ENCODE measurements at regions not wholly inside any gene's neighbourhood (a gene's known extent, or its start where the extent isn't known, plus 50 kb on each side); places are given as distances from the start of the nearest gene placed in this dataset.

DNA sequence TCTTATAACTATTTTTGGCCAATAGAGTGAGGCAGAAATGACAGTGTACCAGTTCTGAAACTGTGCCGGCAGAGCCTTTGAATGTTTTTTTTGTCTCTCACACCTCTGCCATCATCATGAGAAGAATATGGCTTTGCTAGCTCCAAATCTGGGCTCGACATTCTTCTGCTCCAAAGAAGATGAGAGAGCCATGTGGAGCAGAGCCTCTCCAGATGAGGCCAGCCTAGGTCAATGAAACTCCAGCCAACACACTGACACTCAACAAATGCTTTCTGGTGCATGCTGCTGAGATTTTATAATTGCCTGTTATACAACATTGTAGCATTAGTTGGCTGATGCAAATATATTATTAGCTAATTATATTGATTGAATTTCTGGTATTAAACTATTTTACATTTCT is 154.7 kb downstream of the SLC38A4 start:
- H3K27ac Mint-ChIP-seq (ENCODE audit: unreplicated experiment) = no peak overlapping the region
- intact Hi-C loops (cut with micrococcal nuclease; ENCODE audit: unreplicated experiment) = no loop called here

GRCh38 chr12:46670636-46671035 is 155.2 kb downstream of the SLC38A4 start:
- H3K27me3 ChIP-seq (replicated peaks; ENCODE audit: control insufficient read depth, insufficient read depth, low read length) = no peaks in the 10 kb centered on the region
- H3K4me1 ChIP-seq = peaks cover 4% of the 10 kb centered on the region; the same call in 1 of the 2 replicates
- H3K9me3 Mint-ChIP-seq (ENCODE audit: unreplicated experiment) = no peaks in the 10 kb centered on the region
- intact Hi-C loops (cut with micrococcal nuclease; ENCODE audit: unreplicated experiment) = no loop called here
- H3K36me3 ChIP-seq (ENCODE audit: control insufficient read depth, insufficient read depth, low read length) = no peaks in the 10 kb centered on the region
- no peaks in the 10 kb centered on the region for H3K27me3 Mint-ChIP-seq (ENCODE audit: insufficient read depth, unreplicated experiment)
- DNase-seq = no peak
- POLR2A ChIA-PET = no interaction called here
- no peaks in the 10 kb centered on the region for H3K36me3 Mint-ChIP-seq (ENCODE audit: insufficient read depth, unreplicated experiment)
- CTCF ChIA-PET = interaction anchor here (0.6 kb wide), 1 partner anchor 686 kb away, joined by 3 read pairs; no protein-coding TSS in a partner anchor
- BruUV-seq (replicated peaks) = no TSS peak
- no peak overlapping the region for H3K4me3 Mint-ChIP-seq (ENCODE audit: unreplicated experiment)
- H3K27ac Mint-ChIP-seq (ENCODE audit: unreplicated experiment) = no peak overlapping the region
- H3K4me3 ChIP-seq (ENCODE audit: low read depth, low read length) = no peak overlapping the region
- TF ChIP-seq, protein P1, sequence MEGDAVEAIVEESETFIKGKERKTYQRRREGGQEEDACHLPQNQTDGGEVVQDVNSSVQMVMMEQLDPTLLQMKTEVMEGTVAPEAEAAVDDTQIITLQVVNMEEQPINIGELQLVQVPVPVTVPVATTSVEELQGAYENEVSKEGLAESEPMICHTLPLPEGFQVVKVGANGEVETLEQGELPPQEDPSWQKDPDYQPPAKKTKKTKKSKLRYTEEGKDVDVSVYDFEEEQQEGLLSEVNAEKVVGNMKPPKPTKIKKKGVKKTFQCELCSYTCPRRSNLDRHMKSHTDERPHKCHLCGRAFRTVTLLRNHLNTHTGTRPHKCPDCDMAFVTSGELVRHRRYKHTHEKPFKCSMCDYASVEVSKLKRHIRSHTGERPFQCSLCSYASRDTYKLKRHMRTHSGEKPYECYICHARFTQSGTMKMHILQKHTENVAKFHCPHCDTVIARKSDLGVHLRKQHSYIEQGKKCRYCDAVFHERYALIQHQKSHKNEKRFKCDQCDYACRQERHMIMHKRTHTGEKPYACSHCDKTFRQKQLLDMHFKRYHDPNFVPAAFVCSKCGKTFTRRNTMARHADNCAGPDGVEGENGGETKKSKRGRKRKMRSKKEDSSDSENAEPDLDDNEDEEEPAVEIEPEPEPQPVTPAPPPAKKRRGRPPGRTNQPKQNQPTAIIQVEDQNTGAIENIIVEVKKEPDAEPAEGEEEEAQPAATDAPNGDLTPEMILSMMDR (IDR thresholded peaks at IDR 0.05; ENCODE audit: insufficient read depth in 1 of 2, low read depth in 1 of 2, low read length in 1 of 2, severe bottlenecking in 1 of 2, unreplicated experiment in 1 of 2) = no peak
- H3K4me1 Mint-ChIP-seq (ENCODE audit: low read depth, unreplicated experiment) = peaks cover 7% of the 10 kb centered on the region
- no peaks in the 10 kb centered on the region; the same call in 1 of the 2 replicates for H3K9me3 ChIP-seq

More for the DNA sequence above, 154.7 kb downstream of the SLC38A4 start:
- no peak overlapping the region for H3K4me3 ChIP-seq (ENCODE audit: low read depth, low read length)
- Mint-ChIP-seq H3K4me3 (ENCODE audit: unreplicated experiment) (no peak overlapping the region), H3K27me3 (ENCODE audit: insufficient read depth, unreplicated experiment) (no peaks in the 10 kb centered on the region), H3K9me3 (ENCODE audit: unreplicated experiment) (no peaks in the 10 kb centered on the region), H3K4me1 (ENCODE audit: low read depth, unreplicated experiment) (peaks cover 7% of the 10 kb centered on the region), H3K36me3 (ENCODE audit: insufficient read depth, unreplicated experiment) (no peaks in the 10 kb centered on the region)
- ChIA-PET POLR2A (no interaction called here), CTCF (interaction anchor here (0.6 kb wide), 1 partner anchor 686 kb away, joined by 3 read pairs; no protein-coding TSS in a partner anchor)
- H3K27me3 ChIP-seq (replicated peaks; ENCODE audit: control insufficient read depth, insufficient read depth, low read length) = no peaks in the 10 kb centered on the region
- peaks cover 7% of the 10 kb centered on the region; the same call in 1 of the 2 replicates for H3K4me1 ChIP-seq
- no peak for DNase-seq
- H3K36me3 ChIP-seq (ENCODE audit: control insufficient read depth, insufficient read depth, low read length) = no peaks in the 10 kb centered on the region
- TF ChIP-seq, protein P1 (IDR thresholded peaks at IDR 0.05; ENCODE audit: insufficient read depth in 1 of 2, low read depth in 1 of 2, low read length in 1 of 2, severe bottlenecking in 1 of 2, unreplicated experiment in 1 of 2) = no peak
- H3K9me3 ChIP-seq = no peaks in the 10 kb centered on the region; the same call in 1 of the 2 replicates
- BruUV-seq (replicated peaks) = no TSS peak

DNA sequence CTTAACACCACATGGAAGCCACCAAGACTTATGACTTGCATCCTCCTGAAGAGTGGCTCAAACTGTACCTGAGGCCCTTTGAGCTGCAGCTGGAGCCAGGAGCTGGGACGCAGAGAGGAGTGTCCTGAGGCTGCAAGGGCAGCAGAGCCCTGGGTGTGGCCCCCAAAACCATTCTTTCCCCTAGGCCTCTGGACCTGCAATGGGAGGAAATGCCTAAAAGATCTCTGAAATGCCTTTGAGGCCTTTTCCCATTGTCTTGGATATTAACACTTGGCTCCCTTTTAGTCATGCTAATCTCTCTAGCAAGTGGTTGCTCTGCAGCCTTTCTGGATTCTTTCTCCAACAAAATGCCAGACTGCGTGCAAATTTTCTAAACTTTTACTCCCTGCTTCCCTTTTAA is 156.1 kb downstream of the SLC38A4 start:
- Mint-ChIP-seq H3K9me3 (ENCODE audit: unreplicated experiment) (no peaks in the 10 kb centered on the region), H3K4me1 (ENCODE audit: low read depth, unreplicated experiment) (no peaks in the 10 kb centered on the region), H3K27ac (ENCODE audit: unreplicated experiment) (no peak overlapping the region), H3K36me3 (ENCODE audit: insufficient read depth, unreplicated experiment) (no peaks in the 10 kb centered on the region), H3K27me3 (ENCODE audit: insufficient read depth, unreplicated experiment) (no peaks in the 10 kb centered on the region), H3K4me3 (ENCODE audit: unreplicated experiment) (no peak overlapping the region)
- H3K4me1 ChIP-seq = no peaks in the 10 kb centered on the region
- no peak for DNase-seq
- TF ChIP-seq, protein P1 (IDR thresholded peaks at IDR 0.05; ENCODE audit: insufficient read depth in 1 of 2, low read depth in 1 of 2, low read length in 1 of 2, severe bottlenecking in 1 of 2, unreplicated experiment in 1 of 2) = no peak
- H3K36me3 ChIP-seq (ENCODE audit: control insufficient read depth, insufficient read depth, low read length) = no peaks in the 10 kb centered on the region
- no peaks in the 10 kb centered on the region for H3K27me3 ChIP-seq (replicated peaks; ENCODE audit: control insufficient read depth, insufficient read depth, low read length)
- intact Hi-C loops (cut with micrococcal nuclease; ENCODE audit: unreplicated experiment) = no loop called here
- no peaks in the 10 kb centered on the region; the same call in 1 of the 2 replicates for H3K9me3 ChIP-seq
- no TSS peak for BruUV-seq (replicated peaks)
- no peak overlapping the region for H3K4me3 ChIP-seq (ENCODE audit: low read depth, low read length)
- POLR2A ChIA-PET = no interaction called here
- CTCF ChIA-PET = no interaction called here
